CD14-positive monocyte (primary cell): ENCODE measurements at regions not wholly inside any gene's neighbourhood (a gene's known extent, or its start where the extent isn't known, plus 50 kb on each side); places are given as distances from the start of the nearest gene placed in this dataset.

Experiments
- DNase-seq, 3 donors: peaks; one replicate each; pipeline ENCODE4 v3.0.0-alpha.2; 2011 to 2022
- H2AFZ ChIP-seq: 2 replicates; pipeline ENCODE4 v1.6.0; 2012; ENCODE audit warnings: mild to moderate bottlenecking, low read depth, low read length, inconsistent platforms; ENCODE audit not compliant: insufficient read depth, poor library complexity, severe bottlenecking
- H3K27ac ChIP-seq, 2 donors: 1 replicate in 1 of 2; 2 replicates in 1 of 2; pipeline ENCODE4 v1.5.1; 2012 to 2013; ENCODE audit warnings: low read length in 2 of 2, control low read depth in 1 of 2, inconsistent platforms in 1 of 2, low read depth in 1 of 2, mild to moderate bottlenecking in 1 of 2
- H3K27me3 ChIP-seq, 2 donors: one replicate each; pipeline versions ENCODE4 v1.6.0 to v1.6.1; 2011 to 2013; ENCODE audit warnings: low read length in 2 of 2; ENCODE audit not compliant: control insufficient read depth in 2 of 2, insufficient read depth in 2 of 2
- H3K36me3 ChIP-seq, 2 donors: replicated peaks in 1 of 2; 1 replicate in 1 of 2; 2 replicates in 1 of 2; pipeline versions ENCODE4 v1.5.1 to v1.6.1; 2012 to 2013; ENCODE audit warnings: low read length in 2 of 2, control low read depth in 1 of 2, inconsistent platforms in 1 of 2, mild to moderate bottlenecking in 1 of 2; ENCODE audit not compliant: insufficient read depth in 2 of 2, control insufficient read depth in 1 of 2
- H3K4me1 ChIP-seq, 2 donors: 1 replicate in 1 of 2; 2 replicates in 1 of 2; pipeline versions ENCODE4 v1.5.1 to v1.6.1; 2012 to 2013; ENCODE audit warnings: low read length in 2 of 2, control low read depth in 1 of 2, inconsistent platforms in 1 of 2, mild to moderate bottlenecking in 1 of 2, moderate library complexity in 1 of 2; ENCODE audit not compliant: insufficient read depth in 2 of 2, control insufficient read depth in 1 of 2
- H3K4me2 ChIP-seq: replicated peaks from 2 replicates; pipeline ENCODE3; 2012; ENCODE audit warnings: low read length, moderate library complexity, mild to moderate bottlenecking; ENCODE audit not compliant: poor library complexity, severe bottlenecking; ENCODE audit errors: extremely low read depth
- H3K4me3 ChIP-seq, 3 experiments: fragments of 200-600 bp in 1 of 3; sonication (generic) in 1 of 3; replicated peaks in 1 of 3; 1 replicate in 2 of 3; 2 replicates in 1 of 3; pipeline ENCODE4 v1.5.1; 2011 to 2013; ENCODE audit warnings: low read length in 3 of 3, mild to moderate bottlenecking in 3 of 3, control low read depth in 2 of 3, low read depth in 2 of 3, inconsistent platforms in 1 of 3, moderate library complexity in 1 of 3
- H3K79me2 ChIP-seq: 2 replicates; pipeline ENCODE4 v1.6.0; 2012; ENCODE audit warnings: mild to moderate bottlenecking, control low read depth, inconsistent platforms, low read length, moderate library complexity; ENCODE audit not compliant: insufficient read depth
- H3K9ac ChIP-seq: 2 replicates; pipeline ENCODE4 v1.6.0; 2017; ENCODE audit warnings: low read length, mild to moderate bottlenecking; ENCODE audit not compliant: insufficient read depth, poor library complexity, severe bottlenecking
- H3K9me3 ChIP-seq, 2 donors: replicated peaks in 1 of 2; 1 replicate in 1 of 2; 2 replicates in 1 of 2; pipeline versions ENCODE4 v1.5.1 to v1.6.1; 2012 to 2013; ENCODE audit warnings: low read length in 2 of 2, control low read depth in 1 of 2; ENCODE audit not compliant: control insufficient read depth in 1 of 2, insufficient read depth in 1 of 2
- H4K20me1 ChIP-seq: 2 replicates; pipeline ENCODE4 v1.6.0; 2012; ENCODE audit warnings: mild to moderate bottlenecking, low read length, control low read depth, moderate library complexity; ENCODE audit not compliant: insufficient read depth
- H3K27ac Mint-ChIP-seq, 7 donors: one replicate each; pipeline ENCODE4 v1.8.0; 2020; ENCODE audit warnings: mild to moderate bottlenecking in 7 of 7, mixed read lengths in 7 of 7, moderate library complexity in 6 of 7, inconsistent platforms in 2 of 7
- H3K27me3 Mint-ChIP-seq, 3 donors: one replicate each; pipeline ENCODE4 v1.8.0; 2021 to 2022; ENCODE audit warnings: low read depth in 3 of 3, mild to moderate bottlenecking in 3 of 3, mixed read lengths in 3 of 3, moderate library complexity in 3 of 3, inconsistent platforms in 1 of 3
- H3K36me3 Mint-ChIP-seq, 2 donors: one replicate each; pipeline ENCODE4 v1.8.0; 2020; ENCODE audit warnings: mixed read lengths in 2 of 2, inconsistent platforms in 1 of 2, mild to moderate bottlenecking in 1 of 2
- H3K4me1 Mint-ChIP-seq: one replicate; pipeline ENCODE4 v1.8.0; 2020; ENCODE audit warnings: mild to moderate bottlenecking, mixed read lengths
- H3K4me3 Mint-ChIP-seq, 2 donors: one replicate each; pipeline ENCODE4 v1.8.0; 2020; ENCODE audit warnings: mild to moderate bottlenecking in 2 of 2, mixed read lengths in 2 of 2, moderate library complexity in 1 of 2
- H3K9me3 Mint-ChIP-seq, 7 donors: one replicate each; pipeline ENCODE4 v1.8.0; 2020 to 2022; ENCODE audit warnings: mixed read lengths in 7 of 7, mild to moderate bottlenecking in 6 of 7, moderate library complexity in 6 of 7, inconsistent platforms in 2 of 7
- WGBS: methylation state at CpG from one replicate; pipeline ENCODE4 v1.1.5; 2013; ENCODE audit warnings: missing lambda C conversion rate; ENCODE audit not compliant: insufficient coverage; 5-methylcytosine and 5-hydroxymethylcytosine counted together
- intact Hi-C, 2 donors: fragments of 100-400 bp; cut with micrococcal nuclease; formaldehyde crosslinking; loops; one replicate each; pipeline versions ENCODE4 v1.15.0 to v1.15.1; 2023
- TF ChIP-seq, protein P1 (sequence below): fragments of 200-600 bp; IDR thresholded peaks from one replicate; pipeline ENCODE4 v1.8.0; 2022; ENCODE audit warnings: antibody characterized with exemption, mild to moderate bottlenecking

DNA sequence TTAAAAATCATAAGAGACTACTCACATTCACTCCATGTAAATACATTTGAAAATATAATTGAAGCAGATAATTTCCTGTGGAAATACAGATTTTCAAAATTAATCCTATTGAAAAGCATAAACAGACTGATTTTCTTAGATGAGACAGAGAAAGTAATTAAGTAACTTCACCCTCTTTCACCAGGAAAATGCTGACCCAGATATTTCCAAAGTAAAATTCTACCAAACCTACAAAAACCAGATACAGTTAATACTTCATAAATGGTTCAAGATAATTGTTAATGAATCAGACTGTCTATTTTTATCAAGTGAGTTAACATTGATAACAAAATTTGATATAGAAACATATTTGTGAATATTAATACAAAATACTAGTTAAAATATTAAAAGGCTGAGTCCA is 233.5 kb upstream of the KHDRBS2 start:
- H3K9me3 ChIP-seq: no peaks in the 10 kb centered on the region
- no peak overlapping the region for H2AFZ ChIP-seq
- H3K27ac ChIP-seq: no peak overlapping the region
- H3K4me3 ChIP-seq: no peak overlapping the region
- no peaks in the 10 kb centered on the region for H3K4me1 ChIP-seq
- no peaks in the 10 kb centered on the region for H4K20me1 ChIP-seq
- no peaks in the 10 kb centered on the region for H3K27me3 ChIP-seq
- Mint-ChIP-seq H3K4me3 (no peak overlapping the region), H3K9me3 (peaks cover 0 to 4% (median 0%) of the 10 kb centered on the region in 7 donors), H3K27me3 (no peaks in the 10 kb centered on the region), H3K36me3 (no peaks in the 10 kb centered on the region), H3K27ac (no peak overlapping the region), H3K4me1 (no peaks in the 10 kb centered on the region)
- H3K79me2 ChIP-seq: no peaks in the 10 kb centered on the region
- no peak overlapping the region for H3K4me2 ChIP-seq
- intact Hi-C loops: no loop called here
- TF ChIP-seq, protein P1, sequence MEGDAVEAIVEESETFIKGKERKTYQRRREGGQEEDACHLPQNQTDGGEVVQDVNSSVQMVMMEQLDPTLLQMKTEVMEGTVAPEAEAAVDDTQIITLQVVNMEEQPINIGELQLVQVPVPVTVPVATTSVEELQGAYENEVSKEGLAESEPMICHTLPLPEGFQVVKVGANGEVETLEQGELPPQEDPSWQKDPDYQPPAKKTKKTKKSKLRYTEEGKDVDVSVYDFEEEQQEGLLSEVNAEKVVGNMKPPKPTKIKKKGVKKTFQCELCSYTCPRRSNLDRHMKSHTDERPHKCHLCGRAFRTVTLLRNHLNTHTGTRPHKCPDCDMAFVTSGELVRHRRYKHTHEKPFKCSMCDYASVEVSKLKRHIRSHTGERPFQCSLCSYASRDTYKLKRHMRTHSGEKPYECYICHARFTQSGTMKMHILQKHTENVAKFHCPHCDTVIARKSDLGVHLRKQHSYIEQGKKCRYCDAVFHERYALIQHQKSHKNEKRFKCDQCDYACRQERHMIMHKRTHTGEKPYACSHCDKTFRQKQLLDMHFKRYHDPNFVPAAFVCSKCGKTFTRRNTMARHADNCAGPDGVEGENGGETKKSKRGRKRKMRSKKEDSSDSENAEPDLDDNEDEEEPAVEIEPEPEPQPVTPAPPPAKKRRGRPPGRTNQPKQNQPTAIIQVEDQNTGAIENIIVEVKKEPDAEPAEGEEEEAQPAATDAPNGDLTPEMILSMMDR: no peak
- H3K9ac ChIP-seq: no peak overlapping the region
- H3K36me3 ChIP-seq: no peaks in the 10 kb centered on the region
- no peak for DNase-seq

DNA sequence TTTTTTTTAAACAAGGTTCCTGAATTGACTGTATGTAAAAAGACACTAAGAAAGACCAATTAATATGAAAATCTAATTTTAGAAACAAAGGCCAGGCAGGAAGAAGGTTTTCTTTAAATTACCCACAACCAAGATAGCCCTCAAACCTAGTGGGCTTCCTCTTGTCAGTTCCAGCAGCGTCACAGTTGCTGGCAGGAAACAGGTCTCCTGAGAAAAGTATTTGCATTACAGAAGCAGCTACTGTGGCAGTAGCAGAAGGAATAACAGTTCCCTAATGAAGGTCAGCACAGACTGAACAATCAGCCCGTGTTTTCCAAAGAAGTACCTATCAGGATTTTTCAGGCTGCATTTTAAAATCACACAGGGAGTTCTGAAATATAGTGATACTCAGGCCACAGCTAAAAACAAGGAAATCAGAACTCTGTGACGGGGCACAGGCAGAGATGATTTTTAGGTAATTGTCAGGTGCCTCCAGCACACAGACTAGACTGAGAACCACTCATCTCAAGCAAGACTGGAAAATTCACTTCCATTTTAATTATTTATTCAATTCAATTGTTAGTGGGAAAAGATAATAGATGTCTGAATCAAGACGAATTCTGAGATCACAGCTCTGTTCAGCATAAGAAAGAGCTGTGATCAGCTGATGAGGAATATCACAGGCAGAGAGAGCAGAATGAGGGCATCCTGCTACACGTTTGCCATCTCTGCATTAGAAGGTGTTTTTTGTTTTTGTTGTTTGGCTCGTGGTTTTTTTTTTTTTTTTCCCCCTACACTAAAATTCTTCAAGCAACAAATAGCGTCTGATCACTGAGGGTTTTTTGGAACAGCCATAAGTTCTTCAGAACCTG is 230.5 kb upstream of the KHDRBS2 start:
- Histone ChIP-seq H3K4me2 (no peak overlapping the region), H4K20me1 (no peaks in the 10 kb centered on the region), H3K9ac (no peak overlapping the region), H3K36me3 (no peaks in the 10 kb centered on the region), H3K9me3 (no peaks in the 10 kb centered on the region), H3K79me2 (no peaks in the 10 kb centered on the region), H2AFZ (no peak overlapping the region), H3K27me3 (no peaks in the 10 kb centered on the region), H3K4me3 (no peak overlapping the region), H3K27ac (no peak overlapping the region), H3K4me1 (no peaks in the 10 kb centered on the region)
- Mint-ChIP-seq H3K27ac (no peak overlapping the region), H3K36me3 (no peaks in the 10 kb centered on the region), H3K4me1 (no peaks in the 10 kb centered on the region), H3K27me3 (peaks cover 0 to 2% (median 0%) of the 10 kb centered on the region in 3 donors), H3K9me3 (peaks cover 0 to 4% (median 0%) of the 10 kb centered on the region in 7 donors), H3K4me3 (no peak overlapping the region)
- TF ChIP-seq, protein P1: no peak
- 43% methylated on average over 2 of the region's 7 CpGs for WGBS
- intact Hi-C loops: no loop called here
- DNase-seq: no peak
